Loucy (cell line): ENCODE measurements at regions not wholly inside any gene's neighbourhood (a gene's known extent, or its start where the extent isn't known, plus 50 kb on each side); places are given as distances from the start of the nearest gene placed in this dataset.

ENCODE experiments used
- CTCF ChIP-seq: fragments of 200-600 bp; sonication (generic); conservative IDR thresholded peaks from 2 replicates; pipeline ENCODE4 v1.5.1; 2014; ENCODE audit warnings: mild to moderate bottlenecking, antibody characterized with exemption, low read length
- EZH2phosphoT487 ChIP-seq: fragments of 200-600 bp; IDR thresholded peaks from 2 replicates; pipeline ENCODE4 v1.6.1; 2018; ENCODE audit warnings: antibody characterized with exemption, mild to moderate bottlenecking, moderate library complexity, borderline replicate concordance

GRCh38 chr4:178784491-178784890 is 1342.3 kb upstream of the AGA start:
- TF ChIP-seq CTCF (no peak), EZH2phosphoT487 (no peak)
